H9 (cell line): ENCODE measurements at regions not wholly inside any gene's neighbourhood (a gene's known extent, or its start where the extent isn't known, plus 50 kb on each side); places are given as distances from the start of the nearest gene placed in this dataset.

ENCODE experiments used
- DNase-seq: peaks from one replicate; pipeline ENCODE4 v3.0.0-alpha.2; 2017
- H2AFZ ChIP-seq: one replicate; pipeline ENCODE4 v1.6.1; 2013; ENCODE audit warnings: mild to moderate bottlenecking, low read length, control low read depth, moderate library complexity
- H2AK5ac ChIP-seq: 2 replicates; pipeline ENCODE4 v1.6.1; 2013; ENCODE audit warnings: low read length, control low read depth, mixed read lengths; ENCODE audit not compliant: insufficient read length
- H2BK120ac ChIP-seq: one replicate; pipeline ENCODE4 v1.6.1; 2013; ENCODE audit warnings: low read depth, mild to moderate bottlenecking, low read length, control low read depth, inconsistent platforms; ENCODE audit not compliant: poor library complexity, severe bottlenecking
- H2BK12ac ChIP-seq: 2 replicates; pipeline ENCODE4 v1.6.1; 2013; ENCODE audit warnings: low read length, control low read depth, mixed read lengths, low read depth; ENCODE audit not compliant: insufficient read length
- H2BK15ac ChIP-seq: 2 replicates; pipeline ENCODE4 v1.6.1; 2013; ENCODE audit warnings: low read depth, low read length, control low read depth
- H2BK20ac ChIP-seq: one replicate; pipeline ENCODE4 v1.6.1; 2013; ENCODE audit warnings: low read depth, mild to moderate bottlenecking, low read length, control low read depth, inconsistent platforms; ENCODE audit not compliant: poor library complexity, severe bottlenecking
- H2BK5ac ChIP-seq: 2 replicates; pipeline ENCODE4 v1.6.1; 2013; ENCODE audit warnings: low read length, control low read depth, mixed read lengths; ENCODE audit not compliant: insufficient read length
- H3K14ac ChIP-seq: 2 replicates; pipeline ENCODE4 v1.6.1; 2013; ENCODE audit warnings: low read length, control low read depth; ENCODE audit not compliant: insufficient read depth
- H3K18ac ChIP-seq: 2 replicates; pipeline ENCODE4 v1.6.1; 2013; ENCODE audit warnings: low read depth, mild to moderate bottlenecking, mixed read lengths, low read length, control low read depth; ENCODE audit not compliant: insufficient read length
- H3K23ac ChIP-seq: 2 replicates; pipeline ENCODE4 v1.6.1; 2013; ENCODE audit warnings: low read length, control low read depth, mixed read lengths, low read depth; ENCODE audit not compliant: insufficient read length
- H3K23me2 ChIP-seq: 2 replicates; pipeline ENCODE4 v1.6.1; 2013; ENCODE audit warnings: low read depth, mild to moderate bottlenecking, mixed read lengths, low read length, control low read depth; ENCODE audit not compliant: insufficient read length, poor library complexity, severe bottlenecking
- H3K27ac ChIP-seq: 2 replicates; pipeline ENCODE4 v1.5.1; 2013; ENCODE audit warnings: low read length, control low read depth, mixed read lengths, low read depth; ENCODE audit not compliant: insufficient read length
- H3K27me3 ChIP-seq: 2 replicates; pipeline ENCODE4 v1.6.1; 2013; ENCODE audit warnings: low read length, control low read depth, inconsistent platforms; ENCODE audit not compliant: insufficient read depth
- H3K4ac ChIP-seq: 2 replicates; pipeline ENCODE4 v1.6.1; 2013; ENCODE audit warnings: low read depth, mild to moderate bottlenecking, control low read depth, inconsistent platforms, low read length, moderate library complexity
- H3K4me1 ChIP-seq: 2 replicates; pipeline ENCODE4 v1.6.1; 2013; ENCODE audit warnings: low read length, control low read depth, inconsistent platforms; ENCODE audit not compliant: insufficient read depth
- H3K4me2 ChIP-seq: 2 replicates; pipeline ENCODE4 v1.6.1; 2013; ENCODE audit warnings: low read length, control low read depth, mixed read lengths; ENCODE audit not compliant: insufficient read length, insufficient read depth
- H3K56ac ChIP-seq: 2 replicates; pipeline ENCODE4 v1.6.1; 2013; ENCODE audit warnings: low read depth, mild to moderate bottlenecking, mixed read lengths, low read length, control low read depth; ENCODE audit not compliant: insufficient read length
- H3K79me1 ChIP-seq: 2 replicates; pipeline ENCODE4 v1.6.1; 2013; ENCODE audit warnings: low read depth, mild to moderate bottlenecking, moderate library complexity, low read length, control low read depth, inconsistent platforms; ENCODE audit not compliant: insufficient read depth, poor library complexity, severe bottlenecking
- H3K79me2 ChIP-seq: 2 replicates; pipeline ENCODE4 v1.6.1; 2013; ENCODE audit warnings: low read length, control low read depth, inconsistent platforms; ENCODE audit not compliant: insufficient read depth
- H3K9ac ChIP-seq: 2 replicates; pipeline ENCODE4 v1.6.1; 2013; ENCODE audit warnings: low read length, control low read depth, mixed read lengths; ENCODE audit not compliant: insufficient read length; ENCODE audit errors: extremely low read depth
- H3K9me3 ChIP-seq: one replicate; pipeline ENCODE4 v1.6.1; 2013; ENCODE audit warnings: low read depth, low read length, inconsistent platforms; ENCODE audit not compliant: control insufficient read depth
- H3T11ph ChIP-seq: one replicate; pipeline ENCODE4 v1.6.1; 2013; ENCODE audit warnings: mild to moderate bottlenecking, low read length, control low read depth, inconsistent platforms
- H4K20me1 ChIP-seq: one replicate; pipeline ENCODE4 v1.6.1; 2013; ENCODE audit not compliant: control insufficient read depth, insufficient read length, insufficient read depth
- H4K5ac ChIP-seq: 2 replicates; pipeline ENCODE4 v1.6.1; 2013; ENCODE audit warnings: low read depth, mild to moderate bottlenecking, mixed read lengths, low read length, control low read depth; ENCODE audit not compliant: insufficient read length
- H4K8ac ChIP-seq: replicated peaks from 2 replicates; pipeline ENCODE4 v1.6.1; 2013; ENCODE audit warnings: low read length, control low read depth, mixed read lengths, low read depth; ENCODE audit not compliant: insufficient read length
- H4K91ac ChIP-seq: 2 replicates; pipeline ENCODE4 v1.6.1; 2013; ENCODE audit warnings: low read depth, mild to moderate bottlenecking, moderate library complexity, mixed read lengths, low read length, control low read depth; ENCODE audit not compliant: insufficient read length
- H3K27ac Mint-ChIP-seq, 3 experiments: 2 replicates in 2 of 3; 3 replicates in 1 of 3; pipeline ENCODE4 v1.8.0; 2020 to 2021; ENCODE audit warnings: mixed read lengths in 3 of 3, mild to moderate bottlenecking in 1 of 3, moderate library complexity in 1 of 3
- H3K27me3 Mint-ChIP-seq: 2 replicates; pipeline ENCODE4 v1.8.0; 2021; ENCODE audit warnings: low read depth, mild to moderate bottlenecking, moderate library complexity, mixed read lengths
- H3K36me3 Mint-ChIP-seq, 3 experiments: 2 replicates in 2 of 3; 3 replicates in 1 of 3; pipeline ENCODE4 v1.8.0; 2020 to 2021; ENCODE audit warnings: low read depth in 3 of 3, mixed read lengths in 3 of 3; ENCODE audit not compliant: insufficient read depth in 1 of 3
- H3K4me1 Mint-ChIP-seq, 2 experiments: 2 replicates each; pipeline ENCODE4 v1.8.0; 2020; ENCODE audit warnings: mixed read lengths in 2 of 2
- H3K4me3 Mint-ChIP-seq, 2 experiments: 2 replicates in 1 of 2; 3 replicates in 1 of 2; pipeline ENCODE4 v1.8.0; 2020 to 2021; ENCODE audit warnings: mild to moderate bottlenecking in 2 of 2, mixed read lengths in 2 of 2, moderate library complexity in 1 of 2
- H3K9me3 Mint-ChIP-seq, 2 experiments: 2 replicates in 1 of 2; 3 replicates in 1 of 2; pipeline ENCODE4 v1.8.0; 2020; ENCODE audit warnings: mild to moderate bottlenecking in 2 of 2, mixed read lengths in 2 of 2, moderate library complexity in 1 of 2
- WGBS: extraction: QIAGEN DNeasy Blood & Tissue Kit; methylation state at CpG from one replicate; pipeline ENCODE4 v1.1.7; 2013; ENCODE audit warnings: missing lambda C conversion rate, low lambda C conversion rate, mixed read lengths; ENCODE audit not compliant: insufficient read length; ENCODE audit errors: extremely low coverage; 5-methylcytosine and 5-hydroxymethylcytosine counted together
- TF ChIP-seq, protein P1 (sequence below): fragments of 200-600 bp; sonication (generic); conservative IDR thresholded peaks from 3 replicates; pipeline ENCODE4 v1.8.0; 2021; ENCODE audit warnings: antibody characterized with exemption, mild to moderate bottlenecking

DNA sequence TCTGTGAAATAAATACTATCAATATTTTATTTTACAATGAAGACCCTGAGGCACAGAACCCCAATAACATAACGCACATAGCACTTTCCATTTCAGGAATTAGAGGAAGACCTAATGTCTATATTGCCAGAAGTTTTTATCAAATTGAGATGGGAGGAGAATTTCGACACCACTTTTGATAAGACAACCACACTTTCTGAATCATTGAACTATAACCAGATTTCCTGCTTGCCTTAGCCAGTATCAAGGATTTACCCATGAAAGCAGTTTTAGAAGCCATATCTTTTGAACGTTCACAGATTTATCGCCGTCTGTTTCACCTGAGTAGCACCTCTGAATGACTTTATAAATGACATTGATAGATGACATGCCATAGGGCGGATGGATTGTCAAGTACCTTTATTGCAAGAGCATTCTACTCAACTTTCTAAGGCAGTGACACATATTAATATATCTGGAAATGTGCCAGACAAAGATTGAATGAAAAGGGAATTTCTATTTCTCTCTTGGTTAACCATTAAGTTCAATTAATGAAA is 768.4 kb downstream of the LTN1 start:
- no peak overlapping the region for H3K23ac ChIP-seq
- H3K27me3 Mint-ChIP-seq, result no peaks in the 10 kb centered on the region
- TF ChIP-seq, protein P1, sequence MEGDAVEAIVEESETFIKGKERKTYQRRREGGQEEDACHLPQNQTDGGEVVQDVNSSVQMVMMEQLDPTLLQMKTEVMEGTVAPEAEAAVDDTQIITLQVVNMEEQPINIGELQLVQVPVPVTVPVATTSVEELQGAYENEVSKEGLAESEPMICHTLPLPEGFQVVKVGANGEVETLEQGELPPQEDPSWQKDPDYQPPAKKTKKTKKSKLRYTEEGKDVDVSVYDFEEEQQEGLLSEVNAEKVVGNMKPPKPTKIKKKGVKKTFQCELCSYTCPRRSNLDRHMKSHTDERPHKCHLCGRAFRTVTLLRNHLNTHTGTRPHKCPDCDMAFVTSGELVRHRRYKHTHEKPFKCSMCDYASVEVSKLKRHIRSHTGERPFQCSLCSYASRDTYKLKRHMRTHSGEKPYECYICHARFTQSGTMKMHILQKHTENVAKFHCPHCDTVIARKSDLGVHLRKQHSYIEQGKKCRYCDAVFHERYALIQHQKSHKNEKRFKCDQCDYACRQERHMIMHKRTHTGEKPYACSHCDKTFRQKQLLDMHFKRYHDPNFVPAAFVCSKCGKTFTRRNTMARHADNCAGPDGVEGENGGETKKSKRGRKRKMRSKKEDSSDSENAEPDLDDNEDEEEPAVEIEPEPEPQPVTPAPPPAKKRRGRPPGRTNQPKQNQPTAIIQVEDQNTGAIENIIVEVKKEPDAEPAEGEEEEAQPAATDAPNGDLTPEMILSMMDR, result no peak
- H3K14ac ChIP-seq, result no peak overlapping the region
- no peak overlapping the region for H3K4ac ChIP-seq
- H3K23me2 ChIP-seq, result no peaks in the 10 kb centered on the region
- WGBS, result no CpG with 5 or more reads among the region's 6 CpGs
- H4K8ac ChIP-seq, result no peak overlapping the region
- no peak overlapping the region for H2BK15ac ChIP-seq
- no peak overlapping the region for H4K5ac ChIP-seq
- H3K4me1 Mint-ChIP-seq, result peaks cover 0 to 5% of the 10 kb centered on the region in 2 experiments; a peak in 2 of 4 replicates
- H3K79me2 ChIP-seq, result no peaks in the 10 kb centered on the region
- H2BK12ac ChIP-seq, result no peak overlapping the region
- H2AFZ ChIP-seq, result no peak overlapping the region
- no peaks in the 10 kb centered on the region for H3K9me3 Mint-ChIP-seq
- H2AK5ac ChIP-seq, result no peak overlapping the region
- no peak overlapping the region for H2BK120ac ChIP-seq
- no peaks in the 10 kb centered on the region for H3K9me3 ChIP-seq
- H4K91ac ChIP-seq, result no peak overlapping the region
- no peak overlapping the region for H3K56ac ChIP-seq
- DNase-seq, result no peak
- H3K4me3 Mint-ChIP-seq, result no peak overlapping the region
- no peak overlapping the region for H3K27ac Mint-ChIP-seq
- H3T11ph ChIP-seq, result no peak overlapping the region
- H4K20me1 ChIP-seq, result no peaks in the 10 kb centered on the region
- H3K18ac ChIP-seq, result no peak overlapping the region
- H3K4me1 ChIP-seq, result no peaks in the 10 kb centered on the region
- no peak overlapping the region for H3K27ac ChIP-seq
- H3K79me1 ChIP-seq, result no peaks in the 10 kb centered on the region
- no peak overlapping the region for H2BK5ac ChIP-seq
- H3K36me3 Mint-ChIP-seq, result peaks cover 0 to 3% (median 0%) of the 10 kb centered on the region in 3 experiments; a peak in 1 of 7 replicates
- H3K4me2 ChIP-seq, result no peak overlapping the region
- H3K27me3 ChIP-seq, result no peaks in the 10 kb centered on the region
- no peak overlapping the region for H2BK20ac ChIP-seq
- no peak overlapping the region for H3K9ac ChIP-seq
